Activated CD4-positive, alpha-beta memory T cell treated with anti-CD3 and anti-CD28 coated beads for 36 hours (primary cell): ENCODE measurements at regions not wholly inside any gene's neighbourhood (a gene's known extent, or its start where the extent isn't known, plus 50 kb on each side); places are given as distances from the start of the nearest gene placed in this dataset.

Experiments used
- CTCF ChIA-PET: fragments of 350-600 bp; sonication (Branson Sonifier 250); formaldehyde crosslinking; loops from one replicate; lab custom pipeline; 2021; ENCODE audit warnings: antibody characterized with exemption, inconsistent platforms; lab: Charles Lee
- POLR2A ChIA-PET: fragments of 350-600 bp; sonication (Branson Sonifier 250); formaldehyde crosslinking; loops from one replicate; lab custom pipeline; 2021; ENCODE audit warnings: antibody characterized with exemption; lab: Charles Lee
- DNase-seq: peaks from one replicate; pipeline ENCODE4 v3.0.0-alpha.2; 2020
- H3K27ac Mint-ChIP-seq: one replicate; pipeline ENCODE4 v1.8.0; 2021; ENCODE audit warnings: mixed read lengths
- H3K27me3 Mint-ChIP-seq: one replicate; pipeline ENCODE4 v1.8.0; 2021; ENCODE audit warnings: mixed read lengths
- H3K36me3 Mint-ChIP-seq: one replicate; pipeline ENCODE4 v1.8.0; 2021; ENCODE audit warnings: mixed read lengths
- H3K4me1 Mint-ChIP-seq: one replicate; pipeline ENCODE4 v1.8.0; 2021; ENCODE audit warnings: low read depth, mixed read lengths
- H3K4me3 Mint-ChIP-seq: one replicate; pipeline ENCODE4 v1.8.0; 2021; ENCODE audit warnings: mild to moderate bottlenecking, mixed read lengths
- H3K9me3 Mint-ChIP-seq: one replicate; pipeline ENCODE4 v1.8.0; 2021; ENCODE audit warnings: mixed read lengths
- intact Hi-C: fragments of 100-400 bp; cut with micrococcal nuclease; formaldehyde crosslinking; loops from one replicate; pipeline ENCODE4 v1.15.1; 2023

GRCh38 chr3:104549099-104549714, 817.5 kb upstream of the ALCAM start:
- DNase-seq: no peak
- Mint-ChIP-seq H3K4me3 (no peak overlapping the region), H3K4me1 (no peaks in the 10 kb centered on the region), H3K27me3 (peaks cover 4% of the 10 kb centered on the region), H3K36me3 (no peaks in the 10 kb centered on the region), H3K9me3 (no peaks in the 10 kb centered on the region), H3K27ac (no peak overlapping the region)
- ChIA-PET CTCF (no interaction called here), POLR2A (no interaction called here)
- intact Hi-C loops: no loop called here

DNA sequence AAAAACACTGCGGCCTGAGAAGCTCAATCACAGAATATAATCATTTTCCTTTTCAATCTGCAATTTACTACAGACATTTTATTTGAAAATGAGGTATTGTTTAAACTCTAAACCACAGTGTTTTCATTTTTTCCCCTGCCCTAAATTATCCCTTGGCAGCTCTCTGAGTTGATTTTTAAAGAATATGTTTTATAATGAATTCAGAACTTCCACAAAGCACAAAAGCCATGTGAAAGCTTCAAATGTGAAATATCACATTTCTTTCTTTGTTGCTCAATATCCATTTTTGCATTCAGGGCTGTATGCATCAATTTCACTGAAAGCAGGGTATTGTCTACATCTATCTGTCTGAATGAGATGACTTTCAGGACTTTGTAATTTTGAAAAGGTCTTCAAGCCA, 813.6 kb upstream of the ALCAM start:
- H3K36me3 Mint-ChIP-seq: no peaks in the 10 kb centered on the region
- H3K4me1 Mint-ChIP-seq: no peaks in the 10 kb centered on the region
- H3K27me3 Mint-ChIP-seq: peaks cover 3% of the 10 kb centered on the region
- H3K27ac Mint-ChIP-seq: no peak overlapping the region
- intact Hi-C loops: no loop called here
- H3K4me3 Mint-ChIP-seq: no peak overlapping the region
- no peaks in the 10 kb centered on the region for H3K9me3 Mint-ChIP-seq
- no peak for DNase-seq
- POLR2A ChIA-PET: no interaction called here
- CTCF ChIA-PET: no interaction called here

DNA sequence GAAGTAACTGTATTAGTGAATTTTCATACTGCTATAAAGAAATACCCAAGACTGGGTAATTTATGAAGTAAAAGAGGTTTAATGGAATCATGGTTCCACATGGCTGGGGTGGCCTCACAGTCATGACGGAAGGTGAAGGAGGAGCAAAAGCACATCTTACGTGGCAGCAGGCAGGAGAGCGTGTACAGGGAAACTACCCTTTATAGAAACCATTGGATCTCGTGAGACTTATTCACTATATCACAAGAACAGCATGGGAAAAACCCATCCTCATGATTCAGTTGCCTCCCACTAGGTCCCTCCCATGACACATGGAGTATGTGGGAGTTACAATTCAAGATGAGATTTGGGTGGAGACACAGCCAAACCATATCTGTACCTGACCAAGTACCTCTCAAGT, 812.3 kb upstream of the ALCAM start:
- Mint-ChIP-seq H3K4me1 (no peaks in the 10 kb centered on the region), H3K27ac (no peak overlapping the region), H3K4me3 (no peak overlapping the region), H3K27me3 (peaks cover 5% of the 10 kb centered on the region), H3K36me3 (no peaks in the 10 kb centered on the region), H3K9me3 (no peaks in the 10 kb centered on the region)
- no peak for DNase-seq
- POLR2A ChIA-PET: no interaction called here
- intact Hi-C loops: no loop called here
- CTCF ChIA-PET: interaction anchor here (1.6 kb wide), 1 partner anchor 10 kb away, joined by 5 read pairs; no protein-coding TSS in a partner anchor

DNA sequence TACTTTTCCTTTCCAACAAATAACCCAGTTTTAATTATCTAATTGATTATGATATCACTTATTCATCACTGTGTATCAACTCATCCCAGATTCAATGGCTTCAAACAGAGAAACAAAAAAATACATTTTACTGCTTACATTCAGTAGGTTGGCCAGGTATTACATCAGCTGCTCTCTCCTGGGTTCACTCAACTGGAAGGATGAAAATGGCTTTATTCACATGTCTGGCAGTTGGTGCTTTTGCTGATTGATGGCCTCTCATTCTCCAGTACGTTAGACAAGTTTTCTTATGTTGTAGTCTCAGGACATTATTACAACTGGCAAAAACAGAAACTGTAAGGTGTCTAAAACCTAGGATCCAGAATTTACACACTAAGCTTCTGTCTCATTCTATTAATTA, 811.0 kb upstream of the ALCAM start:
- H3K4me3 Mint-ChIP-seq: no peak overlapping the region
- ChIA-PET POLR2A (no interaction called here), CTCF (interaction anchor here (1.6 kb wide), 1 partner anchor 9 kb away, joined by 5 read pairs; no protein-coding TSS in a partner anchor)
- no peaks in the 10 kb centered on the region for H3K4me1 Mint-ChIP-seq
- H3K27ac Mint-ChIP-seq: no peak overlapping the region
- H3K9me3 Mint-ChIP-seq: no peaks in the 10 kb centered on the region
- H3K27me3 Mint-ChIP-seq: peaks cover 5% of the 10 kb centered on the region
- intact Hi-C loops: no loop called here
- no peak for DNase-seq
- no peaks in the 10 kb centered on the region for H3K36me3 Mint-ChIP-seq

DNA sequence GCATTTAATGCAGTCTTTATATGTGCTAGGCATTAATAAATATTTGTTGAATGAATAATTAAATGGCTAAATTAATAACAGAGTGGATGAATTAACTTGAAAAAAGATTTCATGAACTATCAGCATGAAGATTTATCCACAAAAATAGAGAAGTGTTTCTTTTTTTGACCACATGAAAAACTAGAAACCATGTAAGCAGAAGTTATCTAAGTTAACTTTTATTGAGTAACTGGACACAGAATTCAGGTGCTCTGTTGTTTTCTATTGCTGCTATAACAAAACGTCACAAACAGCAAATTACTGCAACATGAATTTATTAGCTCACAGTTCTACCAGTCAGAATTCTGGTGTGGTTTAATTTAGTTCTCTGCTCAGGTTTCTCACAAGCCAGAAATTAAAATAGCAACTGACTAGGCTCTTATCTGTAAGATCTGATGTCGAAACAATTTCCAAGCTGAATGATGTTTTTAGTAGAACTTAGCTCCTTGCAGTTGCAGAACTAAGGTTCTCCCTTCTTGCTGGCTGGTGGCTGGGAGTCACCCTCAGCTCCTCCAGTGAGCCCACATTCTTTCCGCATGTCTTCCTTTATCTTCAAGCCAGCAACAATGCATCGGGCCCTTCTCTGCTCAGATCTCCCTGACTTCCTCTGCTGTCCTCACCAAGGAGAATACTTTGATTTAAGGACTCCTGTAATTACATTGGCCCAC, 810.2 kb upstream of the ALCAM start:
- Mint-ChIP-seq H3K4me3 (no peak overlapping the region), H3K9me3 (no peaks in the 10 kb centered on the region), H3K4me1 (no peaks in the 10 kb centered on the region), H3K36me3 (no peaks in the 10 kb centered on the region), H3K27me3 (peaks cover 5% of the 10 kb centered on the region), H3K27ac (no peak overlapping the region)
- CTCF ChIA-PET: no interaction called here
- POLR2A ChIA-PET: no interaction called here
- intact Hi-C loops: no loop called here
- DNase-seq: no peak

GRCh38 chr3:104561324-104561723, 805.4 kb upstream of the ALCAM start:
- Mint-ChIP-seq H3K27me3 (peaks cover 4% of the 10 kb centered on the region), H3K36me3 (no peaks in the 10 kb centered on the region), H3K27ac (no peak overlapping the region), H3K4me3 (no peak overlapping the region), H3K9me3 (no peaks in the 10 kb centered on the region), H3K4me1 (no peaks in the 10 kb centered on the region)
- CTCF ChIA-PET: no interaction called here
- intact Hi-C loops: no loop called here
- no peak for DNase-seq
- POLR2A ChIA-PET: no interaction called here

- ChIA-PET POLR2A (no interaction called here), CTCF (interaction anchor here (0.6 to 1.7 kb wide), 4 partner anchors 9 to 625 kb away, joined by 3 to 5 read pairs (median 4); no protein-coding TSS in a partner anchor)
- Mint-ChIP-seq H3K27ac (no peak overlapping the region), H3K9me3 (no peaks in the 10 kb centered on the region), H3K36me3 (no peaks in the 10 kb centered on the region), H3K4me3 (no peak overlapping the region), H3K27me3 (peaks cover 2% of the 10 kb centered on the region), H3K4me1 (no peaks in the 10 kb centered on the region)
- intact Hi-C loops: loop anchor here (1.0 to 2.0 kb wide), 2 partner anchors 805 to 955 kb away; no protein-coding TSS in a partner anchor
- peak; percentile 70 for DNase-seq
Observed at GRCh38 chr3:104564045-104564643, 802.6 kb upstream of the ALCAM start.

- intact Hi-C loops: no loop called here
- H3K9me3 Mint-ChIP-seq: no peaks in the 10 kb centered on the region
- no peak overlapping the region for H3K27ac Mint-ChIP-seq
- H3K27me3 Mint-ChIP-seq: peaks cover 2% of the 10 kb centered on the region
- ChIA-PET CTCF (interaction anchor here (0.7 to 1.6 kb wide), 2 partner anchors 10 to 17 kb away, joined by 3 read pairs; no protein-coding TSS in a partner anchor), POLR2A (no interaction called here)
- DNase-seq: no peak
- no peaks in the 10 kb centered on the region for H3K36me3 Mint-ChIP-seq
- H3K4me3 Mint-ChIP-seq: no peak overlapping the region
- H3K4me1 Mint-ChIP-seq: no peaks in the 10 kb centered on the region
Observed at GRCh38 chr3:104566054-104566453, 800.7 kb upstream of the ALCAM start.

- peaks cover 37% of the 10 kb centered on the region for H3K9me3 Mint-ChIP-seq
- intact Hi-C loops: no loop called here
- peaks cover 6% of the 10 kb centered on the region for H3K27me3 Mint-ChIP-seq
- H3K4me3 Mint-ChIP-seq: no peak overlapping the region
- H3K4me1 Mint-ChIP-seq: no peaks in the 10 kb centered on the region
- ChIA-PET POLR2A (no interaction called here), CTCF (interaction anchor here (1.4 kb wide), 1 partner anchor 11 kb away, joined by 3 read pairs; no protein-coding TSS in a partner anchor)
- peaks cover 9% of the 10 kb centered on the region for H3K36me3 Mint-ChIP-seq
- no peak for DNase-seq
- no peak overlapping the region for H3K27ac Mint-ChIP-seq
Observed at GRCh38 chr3:104575634-104576033, 791.1 kb upstream of the ALCAM start.

- Mint-ChIP-seq H3K36me3 (peaks cover 9% of the 10 kb centered on the region), H3K4me1 (no peaks in the 10 kb centered on the region), H3K9me3 (peaks cover 37% of the 10 kb centered on the region), H3K27me3 (peaks cover 11% of the 10 kb centered on the region), H3K4me3 (no peak overlapping the region), H3K27ac (no peak overlapping the region)
- no peak for DNase-seq
- ChIA-PET CTCF (no interaction called here), POLR2A (no interaction called here)
- intact Hi-C loops: no loop called here
Observed at GRCh38 chr3:104578558-104578957, 788.2 kb upstream of the ALCAM start.

- peaks cover 5% of the 10 kb centered on the region for H3K27me3 Mint-ChIP-seq
- H3K4me3 Mint-ChIP-seq: no peak overlapping the region
- H3K9me3 Mint-ChIP-seq: peaks cover 26% of the 10 kb centered on the region
- no peak for DNase-seq
- H3K27ac Mint-ChIP-seq: no peak overlapping the region
- no peaks in the 10 kb centered on the region for H3K4me1 Mint-ChIP-seq
- intact Hi-C loops: no loop called here
- POLR2A ChIA-PET: no interaction called here
- CTCF ChIA-PET: interaction anchor here (0.8 kb wide), 1 partner anchor 16 kb away, joined by 3 read pairs; no protein-coding TSS in a partner anchor
- peaks cover 4% of the 10 kb centered on the region for H3K36me3 Mint-ChIP-seq
Observed at GRCh38 chr3:104582092-104582491, 784.6 kb upstream of the ALCAM start.

GRCh38 chr3:104584682-104585081, 782.0 kb upstream of the ALCAM start:
- H3K4me3 Mint-ChIP-seq: no peak overlapping the region
- H3K27me3 Mint-ChIP-seq: peaks cover 5% of the 10 kb centered on the region
- intact Hi-C loops: no loop called here
- H3K36me3 Mint-ChIP-seq: no peaks in the 10 kb centered on the region
- POLR2A ChIA-PET: no interaction called here
- CTCF ChIA-PET: no interaction called here
- no peak overlapping the region for H3K27ac Mint-ChIP-seq
- no peaks in the 10 kb centered on the region for H3K9me3 Mint-ChIP-seq
- no peaks in the 10 kb centered on the region for H3K4me1 Mint-ChIP-seq
- DNase-seq: no peak
